Heart left ventricle (tissue), 16 donors: ENCODE measurements at regions not wholly inside any gene's neighbourhood (a gene's known extent, or its start where the extent isn't known, plus 50 kb on each side); places are given as distances from the start of the nearest gene placed in this dataset.

Experiments
- ATAC-seq, 4 donors: fragments of 200-7000 bp; cut with Tn5 transposase; one replicate each; pipeline ENCODE4 v1.9.1; 2020 to 2022; ENCODE audit warnings: moderate library complexity in 4 of 4, mild to moderate bottlenecking in 3 of 4, moderate number of reproducible peaks in 1 of 4
- DNase-seq, 5 donors: peaks; one replicate each; pipeline ENCODE4 v3.0.0-alpha.2; 2020
- H3K27ac ChIP-seq, 12 donors: fragments of 200-600 bp; sonication (generic) in 4 of 12; one replicate each; pipeline versions ENCODE4 v1.5.0 to v1.8.0; 2016 to 2022; ENCODE audit warnings: mild to moderate bottlenecking in 2 of 12
- H3K27me3 ChIP-seq, 9 donors: fragments of 200-600 bp; sonication (generic) in 2 of 9; one replicate each; pipeline versions ENCODE4 v1.5.1 to v1.8.0; 2016 to 2022; ENCODE audit warnings: mild to moderate bottlenecking in 3 of 9
- H3K36me3 ChIP-seq, 9 donors: fragments of 200-600 bp; sonication (generic) in 2 of 9; one replicate each; pipeline versions ENCODE4 v1.5.0 to v1.8.0; 2018 to 2022; ENCODE audit warnings: mild to moderate bottlenecking in 2 of 9
- H3K4me1 ChIP-seq, 12 donors: fragments of 200-600 bp; sonication (generic) in 4 of 12; one replicate each; pipeline versions ENCODE4 v1.5.0 to v1.8.0; 2016 to 2022; ENCODE audit warnings: mild to moderate bottlenecking in 3 of 12
- H3K4me3 ChIP-seq, 12 donors: fragments of 200-600 bp; sonication (generic) in 4 of 12; one replicate each; pipeline versions ENCODE4 v1.5.0 to v1.8.0; 2017 to 2022; ENCODE audit warnings: mild to moderate bottlenecking in 9 of 12, moderate library complexity in 4 of 12
- H3K9me3 ChIP-seq, 12 donors: fragments of 200-600 bp; sonication (generic) in 4 of 12; one replicate each; pipeline versions ENCODE4 v1.5.0 to v1.8.0; 2016 to 2022; ENCODE audit warnings: mild to moderate bottlenecking in 1 of 12
- CTCF ChIP-seq, 12 donors: fragments of 200-600 bp; sonication (generic) in 4 of 12; IDR thresholded peaks; one replicate each; pipeline versions ENCODE4 v1.5.0 to v1.8.0; 2018 to 2022; ENCODE audit warnings: antibody characterized with exemption in 12 of 12, mild to moderate bottlenecking in 5 of 12
- POLR2A ChIP-seq, 2 donors: fragments of 450-650 bp; IDR thresholded peaks; one replicate each; pipeline ENCODE4 v1.6.1; 2017; ENCODE audit warnings: antibody characterized with exemption in 2 of 2, mild to moderate bottlenecking in 2 of 2, moderate library complexity in 2 of 2
- WGBS, 4 donors: extraction: QIAGEN DNeasy Blood & Tissue Kit in 2 of 4; methylation state at CpG; one replicate each; pipeline versions ENCODE4 v1.1.5 to v1.1.7; 2013 to 2018; 5-methylcytosine and 5-hydroxymethylcytosine counted together
- intact Hi-C, 10 donors: fragments of 100-400 bp; cut with DNase I; formaldehyde crosslinking; loops; one replicate each; pipeline versions ENCODE4 v1.11.1 to v1.14.2; 2022
- donor health status: ischemic (EF 13 %, LVEDD 7.1; RV severe dilation, severe dysfunction).
- donor health status: healthy with polysubstance abuse.
- donor health status: DM: no; HTN: yes; CAD: no.
- donor health status: DM: no; HTN: no; CAD: no.
- donor health status: ischemic (EF 25% LVEDD 6.9; RV normal size, moderate dysfunction).
- donor health status: ischemic (EF 25% LVEDD 5.7; RV mildly dilated, moderate dysfunction).
- donor health status: healthy.
- donor health status: DM: yes; HTN: yes; CAD: no.
- donor health status: ischemic (EF 35%, LVEDD 5.7; RV mildly dilated, moderate dysfunction).
- donor health status: nonischemic (EF 11% LVEDD 7.7; RV severe dilation, severe dysfunction).
- donor health status: DM: yes; HTN: yes; CAD: no.
- donor health status: PGD.
- donor health status: ischemic (EF 29% LVEDD 5.4; RV normal size, mild dysfunction).
- donor health status: nonischemic (EF 23%, LVEDD 6.1; RV moderate dilation, normal function).

- H3K4me1 ChIP-seq, result no peaks in the 10 kb centered on the region
- DNase-seq (no peak), ATAC-seq (no peak)
- WGBS, 4 donors, result 81 to 93% (median 89%) methylated on average over 1 of the region's 1 CpG
- TF ChIP-seq POLR2A (IDR thresholded peaks at IDR 0.05), result no peak
- no peak for TF ChIP-seq CTCF (IDR thresholded peaks at IDR 0.05)
- no peaks in the 10 kb centered on the region for H3K36me3 ChIP-seq
- H3K4me3 ChIP-seq, result no peak overlapping the region
- H3K9me3 ChIP-seq, result no peaks in the 10 kb centered on the region
- no peak overlapping the region for H3K27ac ChIP-seq
- no peaks in the 10 kb centered on the region for H3K27me3 ChIP-seq
- intact Hi-C loops, result no loop called here
Observed at GRCh38 chr21:32103361-32103760, 175.5 kb downstream of the MIS18A start.

GRCh38 chr21:32102426-32102825, 176.4 kb downstream of the MIS18A start:
- H3K27me3 ChIP-seq, result no peaks in the 10 kb centered on the region
- intact Hi-C loops, result no loop called here
- H3K4me1 ChIP-seq, result no peaks in the 10 kb centered on the region
- no peak for TF ChIP-seq POLR2A (IDR thresholded peaks at IDR 0.05)
- no peak for TF ChIP-seq CTCF (IDR thresholded peaks at IDR 0.05)
- no peak for ATAC-seq
- H3K36me3 ChIP-seq, result no peaks in the 10 kb centered on the region
- no peak for DNase-seq
- no peaks in the 10 kb centered on the region for H3K9me3 ChIP-seq
- no peak overlapping the region for H3K27ac ChIP-seq
- WGBS, 4 donors, result 88 to 100% (median 99%) methylated on average over 1 of the region's 1 CpG
- H3K4me3 ChIP-seq, result no peak overlapping the region

GRCh38 chr21:32101277-32101676, 177.6 kb downstream of the MIS18A start:
- ATAC-seq (no peak), DNase-seq (no peak)
- H3K4me1 ChIP-seq, result peaks cover 0 to 5% (median 0%) of the 10 kb centered on the region in 12 donors
- intact Hi-C loops, result no loop called here
- H3K4me3 ChIP-seq, result no peak overlapping the region
- peaks cover 0 to 3% (median 0%) of the 10 kb centered on the region in 12 donors for H3K9me3 ChIP-seq
- WGBS, 4 donors, result 68 to 75% (median 70%) methylated on average over 3 of the region's 3 CpGs
- no peak overlapping the region for H3K27ac ChIP-seq
- no peaks in the 10 kb centered on the region for H3K36me3 ChIP-seq
- H3K27me3 ChIP-seq, result no peaks in the 10 kb centered on the region
- no peak for TF ChIP-seq CTCF (IDR thresholded peaks at IDR 0.05)
- TF ChIP-seq POLR2A (IDR thresholded peaks at IDR 0.05), result no peak

- 75 to 80% (median 76%) methylated on average over 5 of the region's 5 CpGs for WGBS, 4 donors
- intact Hi-C loops, result no loop called here
- no peak overlapping the region for H3K4me3 ChIP-seq
- DNase-seq, result no peak
- no peaks in the 10 kb centered on the region for H3K36me3 ChIP-seq
- no peaks in the 10 kb centered on the region for H3K27me3 ChIP-seq
- H3K4me1 ChIP-seq, result peaks cover 0 to 6% (median 0%) of the 10 kb centered on the region in 12 donors
- H3K9me3 ChIP-seq, result peaks cover 0 to 3% (median 0%) of the 10 kb centered on the region in 12 donors
- TF ChIP-seq POLR2A (IDR thresholded peaks at IDR 0.05), result no peak
- TF ChIP-seq CTCF (IDR thresholded peaks at IDR 0.05), result no peak
- no peak overlapping the region for H3K27ac ChIP-seq
- ATAC-seq, result no peak
Observed at GRCh38 chr21:32100423-32100822, 178.4 kb downstream of the MIS18A start.
